ENCODE measurements at regions not wholly inside any gene's neighbourhood (a gene's known extent, or its start where the extent isn't known, plus 50 kb on each side); places are given as distances from the start of the nearest gene placed in this dataset.

DNA sequence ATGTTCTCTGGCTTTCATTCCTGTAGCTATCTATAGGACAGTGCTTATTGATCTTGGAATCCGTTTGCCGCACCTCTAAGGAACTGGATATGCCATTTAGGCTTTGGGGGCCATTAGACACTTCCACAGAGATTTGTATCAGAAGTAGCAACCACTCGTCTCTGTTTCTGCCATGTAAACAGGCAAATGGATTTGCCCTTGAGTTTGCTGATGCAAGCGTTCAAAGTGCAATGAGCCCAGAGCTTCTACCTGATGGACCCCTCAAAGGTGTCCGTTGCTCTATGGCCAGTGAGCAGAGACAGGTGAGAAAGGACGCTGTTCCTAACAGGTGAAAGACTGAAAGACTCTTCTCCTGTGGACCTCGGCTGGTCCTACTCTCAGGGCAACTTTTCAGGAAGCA, 302.9 kb downstream of the ZNF536 start:
- peak; percentile 12 for DNase-seq

DNA sequence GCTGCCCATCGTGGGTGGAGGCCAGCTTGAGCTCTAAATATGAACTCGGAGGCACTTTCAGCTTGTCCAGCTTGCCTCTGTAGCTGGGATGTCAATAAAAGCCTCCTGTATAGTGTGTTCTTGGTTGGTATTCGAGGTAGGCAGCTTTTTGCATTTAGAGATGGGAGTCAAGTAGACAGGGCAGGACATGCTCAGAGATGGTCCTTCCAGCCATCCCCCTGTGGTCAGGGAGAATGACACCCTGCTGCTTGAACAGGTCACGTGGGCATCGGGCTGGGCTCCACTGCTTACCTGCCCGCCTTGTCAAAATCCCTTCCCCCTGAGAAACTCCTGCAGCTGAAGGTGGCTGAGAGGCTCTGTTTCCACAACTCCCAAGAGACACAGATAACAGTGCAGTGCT, 302.5 kb downstream of the ZNF536 start:
- DNase-seq, result peak; percentile 22

DNA sequence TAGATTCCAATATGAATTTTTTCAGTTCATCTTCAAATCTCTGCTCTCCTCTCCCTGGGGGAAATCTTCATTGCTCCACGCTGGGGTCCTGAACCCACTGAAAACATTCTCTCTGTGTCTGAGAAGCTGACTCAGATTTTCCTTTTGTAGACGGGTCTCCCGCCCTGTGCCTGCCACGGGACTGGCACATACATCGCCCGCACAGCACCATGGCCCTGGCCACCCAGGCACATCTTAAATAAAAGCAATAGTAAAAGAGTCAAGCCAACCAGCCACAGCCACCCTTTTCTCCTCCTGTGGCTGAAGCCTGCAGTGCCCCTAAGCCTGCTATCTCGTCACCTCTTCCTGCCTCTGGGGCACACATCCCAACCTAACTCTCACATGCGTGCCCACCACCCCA, 301.2 kb downstream of the ZNF536 start:
- peak; percentile 42 for DNase-seq

DNA sequence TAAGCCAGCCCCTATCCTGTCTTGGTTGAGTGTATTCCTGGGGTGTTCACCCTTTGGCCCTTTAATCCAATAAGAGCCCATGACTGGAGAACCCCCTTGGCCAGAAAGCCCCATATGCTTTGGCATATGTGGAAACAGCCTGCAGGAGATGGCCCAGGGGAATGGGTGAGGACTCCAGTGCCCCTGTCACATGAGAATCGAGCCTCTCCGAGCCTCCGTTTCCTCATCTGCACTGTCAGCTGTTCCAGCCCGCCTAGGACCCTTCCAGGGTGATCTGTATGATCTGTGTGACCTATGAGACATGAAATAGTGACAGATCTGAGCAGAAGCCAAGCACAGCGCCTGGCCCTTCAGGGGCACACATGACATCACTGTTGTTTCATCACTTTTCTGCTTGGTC, 300.7 kb downstream of the ZNF536 start:
- DNase-seq, result peak; percentile 19

DNA sequence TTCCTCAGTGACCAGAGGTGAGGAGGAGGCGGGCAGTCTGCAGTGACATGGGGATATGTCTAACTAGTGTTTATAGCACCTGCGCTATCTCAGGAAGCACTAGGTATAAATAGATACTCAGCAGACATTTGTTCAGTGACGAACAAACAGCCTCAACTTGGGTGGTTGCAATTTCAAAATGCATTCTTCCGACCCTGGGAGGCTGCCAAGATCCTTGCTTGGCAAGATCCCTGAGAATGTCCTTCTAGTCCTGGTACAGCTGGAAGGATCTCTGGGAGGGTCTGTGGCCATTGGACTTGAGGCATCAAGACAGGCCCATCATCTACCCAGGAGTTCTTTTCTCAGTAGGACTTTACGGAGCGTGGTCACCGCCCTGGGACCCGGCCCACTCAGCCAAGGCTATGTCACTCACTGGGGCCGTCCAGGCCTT, 299.5 kb downstream of the ZNF536 start:
- DNase-seq, result peak; percentile 20

DNA sequence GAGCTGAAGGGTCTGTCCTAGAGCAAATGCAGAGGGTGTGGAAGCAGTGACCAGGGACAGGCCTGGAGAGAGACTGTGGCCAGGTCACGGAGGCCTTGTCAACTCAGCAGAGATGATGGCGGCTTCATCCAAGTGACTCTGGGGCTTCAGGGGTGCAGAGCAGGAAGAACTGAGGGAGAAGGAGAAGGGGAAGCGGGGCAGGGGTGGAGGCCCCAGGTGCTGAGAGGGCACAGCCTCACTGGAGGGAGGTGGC, 299.1 kb downstream of the ZNF536 start:
- peak; percentile 21 for DNase-seq

DNA sequence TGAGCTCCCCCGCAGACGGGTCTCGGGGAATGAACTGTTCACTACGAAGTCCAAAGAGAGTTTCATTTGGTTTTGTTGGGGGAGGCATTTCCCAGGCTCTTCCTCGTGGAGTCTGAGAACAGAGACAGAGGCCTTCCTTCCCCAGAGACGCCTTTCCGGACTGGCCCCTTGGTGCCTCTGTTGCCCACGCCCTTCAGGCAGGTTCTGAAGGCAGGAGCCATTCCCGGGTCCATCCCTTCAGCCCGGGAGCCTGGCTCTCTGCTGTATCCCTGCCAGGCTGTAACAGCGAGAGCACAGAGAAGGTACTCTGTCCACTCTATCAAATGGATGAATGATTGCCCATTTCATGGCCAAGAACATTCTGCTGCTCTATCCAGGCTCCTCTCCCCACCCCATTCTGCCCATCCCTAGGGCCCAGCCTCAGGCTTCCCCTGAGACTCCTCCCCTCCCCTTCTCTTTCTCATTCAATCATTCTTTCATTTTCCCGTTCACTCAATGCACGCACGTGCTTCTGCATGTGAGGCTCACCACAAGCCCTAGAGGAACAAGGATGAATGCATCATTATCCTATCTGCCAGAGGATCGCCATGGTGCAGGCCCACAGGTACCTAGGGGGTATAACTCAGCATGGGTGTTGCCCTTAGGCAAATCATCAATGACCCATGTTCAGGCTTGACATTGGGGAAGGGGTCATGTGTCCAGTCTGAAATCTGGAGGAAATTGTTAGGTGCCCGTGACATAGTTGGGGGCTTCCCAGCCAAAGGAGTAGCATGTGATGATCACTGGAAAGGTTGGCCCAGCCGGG, 298.6 kb downstream of the ZNF536 start:
- DNase-seq, result peak; percentile 29

DNA sequence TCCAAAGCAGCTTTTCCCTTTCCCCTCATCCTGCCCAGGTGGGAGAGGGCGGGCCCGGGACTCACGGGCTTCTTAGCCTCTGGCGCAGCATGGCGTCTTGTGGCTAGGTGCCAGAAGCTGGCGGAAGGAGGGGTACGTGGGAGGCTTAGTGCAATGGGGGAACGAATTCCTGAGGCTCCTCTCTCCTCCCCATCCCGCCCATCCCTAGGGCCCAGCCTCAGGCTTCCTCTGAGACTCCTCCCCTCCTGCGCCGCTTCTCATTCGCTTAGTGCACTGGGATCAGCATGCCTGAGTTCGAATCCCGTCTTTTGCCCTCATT, 297.8 kb downstream of the ZNF536 start:
- peak; percentile 45 for DNase-seq

DNA sequence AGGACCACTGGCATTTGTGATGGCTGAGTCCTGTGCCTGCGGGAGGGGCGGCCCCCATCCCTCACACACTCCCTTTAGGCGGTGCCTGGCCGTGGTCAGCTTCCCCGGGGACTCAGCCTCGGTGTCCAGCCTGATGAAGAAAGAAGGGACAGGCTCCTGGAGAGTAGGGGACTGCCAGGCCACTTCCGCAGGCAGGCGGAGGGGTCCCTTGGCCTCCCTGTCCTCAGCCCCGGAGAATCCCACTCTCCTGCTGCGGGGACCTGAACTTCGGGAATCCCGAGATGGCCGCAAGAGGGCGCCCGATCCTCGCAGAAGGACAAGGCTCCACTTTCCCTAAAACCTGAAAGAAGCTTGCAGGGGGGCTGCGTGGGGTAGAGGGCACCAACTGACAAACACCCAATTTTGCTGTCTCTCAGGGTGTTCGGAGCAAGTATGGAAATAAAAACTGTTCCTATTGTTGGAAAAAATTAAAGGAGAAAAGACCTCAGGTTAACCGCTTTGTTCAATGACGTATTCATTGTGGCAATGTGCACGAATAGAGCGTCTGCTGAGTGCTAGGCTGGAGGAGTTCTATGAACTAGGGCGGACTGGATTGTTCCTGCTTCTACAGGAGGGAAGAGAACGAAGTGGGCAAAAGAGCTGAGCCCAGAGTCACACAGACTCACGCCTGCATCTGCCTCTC, 297.3 kb downstream of the ZNF536 start:
- DNase-seq, result peak; percentile 80

DNA sequence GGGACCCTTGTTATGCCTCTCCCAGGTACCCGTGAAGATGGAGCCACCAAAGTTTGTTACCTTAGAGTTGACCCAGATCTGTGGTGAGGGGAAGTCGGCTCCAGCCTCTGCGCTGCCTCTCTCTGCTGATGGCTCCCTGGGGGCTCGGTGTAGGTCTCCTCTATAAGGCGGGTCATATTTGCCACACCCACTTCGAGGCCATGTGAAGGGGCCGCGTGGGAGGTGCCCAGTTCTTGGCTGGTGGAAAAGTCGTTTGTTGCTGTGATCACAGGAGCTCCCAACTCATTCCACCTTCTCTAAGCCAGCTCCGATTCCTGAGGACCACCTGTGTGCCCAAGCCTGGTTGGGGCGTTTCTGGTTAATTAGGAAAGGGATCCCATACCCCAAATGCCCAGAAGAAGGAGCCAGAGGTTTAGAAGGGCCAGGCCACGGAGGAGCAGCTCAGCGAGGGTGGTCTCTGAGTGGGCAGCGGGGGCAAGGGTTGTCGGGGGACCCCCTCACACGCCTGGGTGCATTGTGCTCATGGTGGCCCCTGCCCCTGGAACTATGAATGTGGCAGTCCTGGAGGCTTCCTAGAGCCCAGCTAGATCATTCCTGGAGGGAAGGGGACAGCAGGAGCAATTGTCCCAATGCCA, 296.5 kb downstream of the ZNF536 start:
- DNase-seq, result peak; percentile 21

DNA sequence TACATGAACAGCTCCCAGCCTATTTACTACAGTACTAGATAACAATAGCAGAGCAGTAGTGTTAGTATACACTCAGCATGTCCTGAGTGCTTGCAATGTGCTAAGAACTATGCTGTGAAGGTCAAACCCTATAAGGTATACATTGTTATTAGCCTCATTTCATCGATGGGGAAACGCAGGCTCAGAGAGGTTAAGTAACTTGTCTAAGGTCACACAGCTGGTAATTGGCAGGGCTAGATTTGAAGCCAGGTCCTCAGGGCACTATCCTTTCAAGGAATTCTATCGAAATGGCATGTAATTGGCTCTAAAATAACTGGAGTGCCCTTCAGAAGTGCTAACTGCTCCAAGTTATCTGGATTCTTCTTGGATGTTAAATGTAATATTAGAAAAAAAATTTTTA, 295.6 kb downstream of the ZNF536 start:
- DNase-seq, result peak; percentile 16

DNA sequence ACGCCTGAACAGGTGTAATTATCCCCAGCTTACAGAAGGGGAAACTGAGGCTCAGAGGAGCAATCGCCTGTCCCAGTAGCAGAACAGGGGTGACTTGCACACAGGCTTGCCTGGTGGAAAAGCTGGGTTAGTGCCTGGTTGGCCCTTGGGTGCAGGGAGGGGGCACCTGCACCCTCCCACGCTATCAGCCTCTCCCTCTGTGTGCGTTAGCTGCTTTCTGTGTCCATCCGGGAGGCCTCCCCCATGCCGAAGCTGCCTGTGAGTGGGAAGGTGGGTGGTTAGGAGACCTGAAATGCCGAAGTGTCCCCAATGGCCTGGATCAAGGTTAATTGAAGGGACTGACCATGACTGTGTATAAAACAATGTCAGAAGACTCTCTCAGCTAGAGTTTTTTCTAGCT, 295.0 kb downstream of the ZNF536 start:
- peak; percentile 24 for DNase-seq

DNA sequence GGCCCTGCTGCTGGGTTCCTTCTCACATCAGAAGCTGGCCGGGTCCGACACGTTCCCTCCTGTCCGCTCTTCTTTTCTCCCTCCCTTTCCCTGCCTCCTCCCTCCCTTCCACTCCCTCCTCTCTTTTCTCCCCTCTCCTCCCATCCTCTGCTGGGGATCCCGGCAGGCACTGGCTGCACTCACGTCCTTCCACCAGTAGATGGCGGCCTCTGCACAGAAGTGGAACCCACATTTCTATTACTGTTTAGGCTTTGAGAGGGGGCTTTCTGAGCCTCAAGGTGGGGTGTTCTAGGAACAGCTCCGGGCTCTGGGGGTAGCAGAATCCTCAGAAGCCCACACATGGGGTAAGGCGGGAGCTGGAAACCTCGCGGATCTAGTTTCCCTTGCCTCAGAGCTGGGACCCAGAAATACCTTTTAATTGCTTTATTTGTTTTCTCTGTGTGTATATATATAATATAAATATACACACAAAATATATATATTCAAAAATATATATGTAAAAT, 294.2 kb downstream of the ZNF536 start:
- DNase-seq, result peak; percentile 78

DNA sequence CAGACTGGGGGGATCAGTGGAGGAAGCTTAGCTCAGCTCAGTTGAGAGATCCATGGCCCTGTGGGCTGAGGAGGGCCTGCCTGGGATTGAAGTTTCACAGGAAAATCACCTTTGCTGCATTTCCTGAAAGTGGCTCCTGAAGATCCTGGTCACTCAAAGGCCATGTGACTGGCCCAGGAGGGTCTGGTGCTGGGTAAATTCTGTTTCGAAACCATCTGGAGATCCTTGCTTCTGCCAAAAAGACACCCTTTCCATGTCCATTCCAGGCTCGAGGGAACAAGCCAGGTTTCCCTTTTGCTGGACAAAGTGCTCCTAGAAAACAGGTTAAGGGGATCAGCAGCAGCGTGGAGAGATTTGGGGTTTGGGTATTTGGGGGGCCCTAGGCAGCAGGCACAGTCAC, 293.3 kb downstream of the ZNF536 start:
- peak; percentile 12 for DNase-seq

DNA sequence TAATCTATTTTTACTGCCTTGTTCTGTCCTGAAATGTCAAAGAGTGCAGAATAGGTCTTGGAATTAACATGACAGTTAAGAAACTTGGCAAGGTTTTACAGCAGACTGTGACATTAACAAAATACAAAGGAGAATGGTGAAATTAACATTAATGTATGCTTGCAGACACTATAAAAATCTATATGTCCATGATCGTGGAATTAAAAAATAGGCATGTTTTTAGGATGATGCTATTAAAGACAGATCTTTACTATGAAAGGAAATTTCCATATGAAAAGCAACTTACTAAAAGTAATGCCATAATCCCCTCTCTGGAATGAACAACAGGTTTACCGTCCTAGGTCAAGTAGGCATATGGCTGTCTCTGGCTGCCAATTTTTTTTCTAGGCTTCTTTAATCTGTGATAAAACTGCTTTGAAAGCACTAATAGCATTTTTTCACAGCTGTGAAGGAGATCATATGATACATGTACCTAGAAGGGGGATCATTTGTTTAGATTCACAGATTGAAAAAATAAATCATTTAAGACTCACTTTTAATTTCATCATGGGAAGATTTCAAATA, 291.5 kb downstream of the ZNF536 start:
- DNase-seq, result no peak

DNA sequence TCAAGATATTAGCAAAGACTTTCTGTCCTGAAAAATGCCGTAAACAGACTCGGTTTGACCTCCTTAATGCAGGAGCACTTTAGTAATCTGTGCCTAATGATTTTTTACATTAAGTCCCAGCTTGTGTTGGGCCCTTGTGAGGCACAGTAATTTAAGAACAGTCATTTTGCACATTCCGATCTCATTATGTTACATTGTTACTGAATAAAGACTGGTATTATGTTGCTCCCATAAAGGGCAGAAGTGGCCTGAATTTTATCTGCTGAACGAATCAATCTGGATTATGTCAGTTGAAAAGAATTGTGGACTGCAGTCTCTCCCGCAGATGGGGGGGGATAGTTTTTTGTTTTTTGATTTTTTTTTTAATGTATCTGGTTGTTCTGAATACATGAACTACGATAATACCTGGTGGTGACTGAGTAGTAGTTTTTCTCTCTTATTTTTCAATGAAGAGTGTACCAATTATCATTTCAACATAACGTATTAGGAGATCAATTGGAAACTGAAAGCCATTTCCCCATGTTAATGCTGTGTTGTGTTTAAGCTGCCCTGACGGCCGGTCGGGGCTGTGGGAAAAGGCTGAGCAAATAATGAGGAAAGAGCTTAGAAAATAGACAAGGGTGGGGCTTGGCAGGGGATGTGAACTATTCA, 290.2 kb downstream of the ZNF536 start:
- peak; percentile 31 for DNase-seq

DNA sequence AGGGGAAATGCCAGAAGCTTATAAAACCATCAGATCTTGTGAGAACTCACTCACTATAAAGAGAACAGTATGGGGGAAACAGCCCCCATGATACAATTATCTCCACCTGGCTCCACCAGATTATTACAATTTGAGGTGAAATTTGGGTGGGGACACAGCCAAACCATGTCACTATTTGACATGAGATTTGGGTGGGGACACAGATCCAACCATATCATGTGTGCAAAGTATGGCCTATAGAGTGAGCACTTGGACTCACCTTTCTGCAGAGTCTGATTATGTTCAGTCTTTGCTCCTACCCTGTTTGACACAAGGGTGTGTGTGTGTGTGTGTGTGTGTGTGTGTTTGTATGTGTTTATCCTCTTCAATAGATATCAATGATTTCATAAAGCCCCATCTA, 287.5 kb downstream of the ZNF536 start:
- DNase-seq, result peak; percentile 10

DNA sequence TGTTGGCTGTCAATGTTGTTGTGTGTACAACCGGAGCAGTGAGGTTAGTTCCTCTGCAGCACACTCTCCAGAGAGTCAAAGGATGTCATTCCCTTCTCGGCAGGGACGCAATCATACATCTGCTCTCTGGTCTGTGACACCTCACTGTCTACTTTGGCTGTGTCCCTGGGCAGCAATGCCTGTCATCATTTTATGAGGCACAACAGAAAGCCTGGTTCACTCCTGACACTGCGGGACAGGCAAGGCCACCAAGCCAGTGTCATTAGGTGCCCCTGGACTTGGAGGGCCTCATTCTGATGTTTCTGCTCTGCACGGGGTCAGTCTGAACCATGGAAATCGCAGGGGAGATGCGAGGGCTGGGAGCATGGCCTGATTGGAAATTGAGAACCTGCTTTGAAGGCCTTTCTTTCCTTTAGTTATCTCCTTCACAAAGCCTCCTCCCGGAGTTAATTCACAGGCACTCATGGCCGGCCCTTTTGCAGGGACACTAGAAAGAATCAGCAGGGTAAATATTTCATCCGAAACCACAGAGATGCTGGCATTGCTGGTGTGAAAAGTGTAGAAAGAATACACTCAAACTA, 284.4 kb downstream of the ZNF536 start:
- peak; percentile 33 for DNase-seq

DNA sequence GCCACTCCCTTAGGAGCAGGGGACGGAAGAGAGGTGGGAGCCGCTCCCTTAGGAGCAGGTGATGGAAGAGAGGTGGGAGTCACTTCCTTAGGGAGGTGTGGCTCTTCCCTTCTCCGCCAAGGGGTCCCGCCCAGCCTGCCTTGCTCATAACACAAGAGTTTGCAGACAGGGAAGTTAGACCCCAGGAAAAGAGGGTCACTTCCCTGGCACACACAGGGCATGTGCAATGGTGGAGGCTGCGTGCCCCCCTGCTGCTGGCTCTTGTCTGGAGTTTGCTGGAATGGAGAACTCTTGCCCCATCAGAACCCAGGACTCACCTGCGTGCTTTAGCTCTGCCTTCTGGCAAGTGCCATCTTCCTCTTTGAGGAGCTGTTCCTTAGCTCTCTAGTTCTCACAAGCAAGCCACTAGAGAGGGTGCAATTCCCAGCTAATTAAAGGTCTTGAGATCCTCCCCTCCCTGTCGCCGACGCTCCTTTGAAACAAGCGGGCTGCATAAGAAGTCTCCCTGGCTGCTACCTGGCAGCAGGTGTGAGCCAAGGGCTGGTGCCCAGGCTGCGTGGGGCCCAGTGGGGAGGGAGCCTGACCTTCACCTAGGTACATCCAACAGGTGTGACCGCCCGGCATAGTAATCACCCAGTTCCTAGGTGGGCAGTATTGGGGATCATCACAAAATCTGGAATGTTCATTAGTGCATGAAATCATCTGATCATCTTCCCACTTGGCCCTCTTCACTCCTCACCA, 281.6 kb downstream of the ZNF536 start:
- DNase-seq, result peak; percentile 42

DNA sequence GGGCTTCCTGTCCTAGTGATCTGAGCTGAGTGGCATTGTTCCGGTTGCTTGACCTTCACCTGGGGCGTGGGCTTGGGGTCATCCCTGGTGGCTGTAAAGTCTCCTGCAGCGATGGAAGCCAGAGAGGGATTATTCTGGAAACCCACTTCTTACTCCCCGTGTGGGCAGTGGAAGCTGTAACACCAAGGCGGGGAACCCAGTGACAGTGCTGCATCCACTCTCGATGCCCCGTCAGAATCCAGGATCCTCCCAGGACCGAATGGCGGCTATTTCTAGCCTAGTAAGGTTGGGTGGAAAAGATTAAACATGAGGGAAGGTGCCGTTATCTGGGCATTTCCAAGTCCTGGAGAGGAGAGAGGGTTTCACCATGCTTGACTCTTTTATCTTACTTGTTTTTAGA, 280.6 kb downstream of the ZNF536 start:
- no peak for DNase-seq

DNA sequence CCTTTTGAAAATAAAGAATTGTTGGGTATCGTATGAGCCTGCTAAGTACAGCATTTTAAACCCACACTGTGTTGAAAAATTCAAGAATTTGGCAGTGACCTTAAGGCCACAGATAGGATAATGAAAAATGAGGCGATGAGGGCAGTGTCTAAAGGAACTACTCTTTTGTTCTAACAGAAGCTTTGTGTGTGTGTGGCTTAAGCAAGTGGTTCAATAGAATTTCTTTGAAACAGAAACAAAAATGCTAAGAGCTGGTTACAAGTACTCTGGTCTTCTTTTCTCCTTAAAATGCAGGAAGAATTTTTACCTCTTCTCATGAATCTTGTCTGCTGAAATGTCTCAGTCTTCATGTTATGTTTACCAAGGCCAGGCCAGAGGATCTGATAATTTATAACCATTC, 279.5 kb downstream of the ZNF536 start:
- no peak for DNase-seq

DNA sequence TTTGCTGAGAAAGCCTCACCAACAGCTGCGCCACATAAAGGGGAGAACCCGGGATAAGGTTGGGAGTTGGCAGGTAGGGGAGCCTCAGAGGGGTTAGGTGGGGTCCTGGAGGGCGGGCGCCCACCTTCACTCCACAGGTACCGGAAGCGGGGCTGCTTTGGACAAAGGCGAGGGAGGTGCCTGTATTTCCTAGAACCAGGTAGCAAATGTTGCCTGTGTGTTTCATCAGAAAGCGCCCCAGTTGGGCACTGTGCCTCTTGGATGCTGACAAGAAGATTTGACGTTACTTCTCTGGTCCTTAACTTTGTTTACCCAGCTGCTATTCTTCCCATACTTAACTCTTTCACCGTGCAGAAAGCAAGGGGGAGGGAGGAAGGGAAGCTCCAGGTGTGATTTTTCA, 278.9 kb downstream of the ZNF536 start:
- no peak for DNase-seq

Measured in islet precursor cell (in vitro differentiated cells).